CD4-positive, alpha-beta memory T cell (primary cell): ENCODE measurements at regions not wholly inside any gene's neighbourhood (a gene's known extent, or its start where the extent isn't known, plus 50 kb on each side); places are given as distances from the start of the nearest gene placed in this dataset.

Source experiments
- CTCF ChIA-PET: fragments of 350-600 bp; sonication (Branson Sonifier 250); formaldehyde crosslinking; loops from one replicate; lab custom pipeline; 2021; ENCODE audit warnings: inconsistent platforms; ENCODE audit not compliant: partially characterized antibody; lab: Charles Lee
- POLR2A ChIA-PET: fragments of 350-600 bp; sonication (Branson Sonifier 250); formaldehyde crosslinking; loops from one replicate; lab custom pipeline; 2021; ENCODE audit not compliant: partially characterized antibody; lab: Charles Lee
- DNase-seq, 5 donors: peaks; one replicate each; pipeline versions ENCODE4 v3.0.0 to v3.0.0-alpha.2; 2020 to 2022; ENCODE audit warnings: mixed read lengths in 1 of 5
- H3K27ac ChIP-seq: one replicate; pipeline ENCODE4 v1.7.0; 2013; ENCODE audit warnings: low read depth, low read length
- H3K27me3 ChIP-seq: 2 replicates; pipeline ENCODE4 v1.7.0; 2013; ENCODE audit warnings: mild to moderate bottlenecking, low read length, moderate library complexity; ENCODE audit not compliant: insufficient read depth
- H3K36me3 ChIP-seq: 2 replicates; pipeline ENCODE4 v1.7.0; 2013; ENCODE audit warnings: mild to moderate bottlenecking, low read length, moderate library complexity; ENCODE audit not compliant: insufficient read depth
- H3K4me1 ChIP-seq: 2 replicates; pipeline ENCODE4 v1.7.0; 2013; ENCODE audit warnings: mild to moderate bottlenecking, low read length, moderate library complexity; ENCODE audit not compliant: insufficient read depth
- H3K4me3 ChIP-seq, 2 donors: one replicate each; pipeline ENCODE4 v1.7.0; 2013; ENCODE audit warnings: low read length in 2 of 2, mild to moderate bottlenecking in 1 of 2
- H3K9me3 ChIP-seq, 2 donors: one replicate each; pipeline ENCODE4 v1.7.0; 2013; ENCODE audit warnings: low read length in 2 of 2, control low read depth in 1 of 2; ENCODE audit not compliant: control insufficient read depth in 1 of 2
- H3K27ac Mint-ChIP-seq, 7 donors: one replicate each; pipeline ENCODE4 v1.8.0; 2020 to 2021; ENCODE audit warnings: mixed read lengths in 7 of 7, mild to moderate bottlenecking in 6 of 7, inconsistent platforms in 3 of 7, moderate library complexity in 3 of 7
- H3K27me3 Mint-ChIP-seq, 2 donors: one replicate each; pipeline ENCODE4 v1.8.0; 2020 to 2021; ENCODE audit warnings: mixed read lengths in 2 of 2
- H3K36me3 Mint-ChIP-seq, 2 donors: one replicate each; pipeline ENCODE4 v1.8.0; 2020 to 2021; ENCODE audit warnings: mixed read lengths in 2 of 2, inconsistent platforms in 1 of 2, mild to moderate bottlenecking in 1 of 2
- H3K4me1 Mint-ChIP-seq, 4 donors: one replicate each; pipeline ENCODE4 v1.8.0; 2020 to 2021; ENCODE audit warnings: mixed read lengths in 4 of 4, mild to moderate bottlenecking in 1 of 4
- H3K4me3 Mint-ChIP-seq, 8 donors: one replicate each; pipeline ENCODE4 v1.8.0; 2020 to 2021; ENCODE audit warnings: mixed read lengths in 8 of 8, mild to moderate bottlenecking in 7 of 8, moderate library complexity in 6 of 8, inconsistent platforms in 3 of 8
- H3K9me3 Mint-ChIP-seq, 8 donors: one replicate each; pipeline ENCODE4 v1.8.0; 2020 to 2021; ENCODE audit warnings: mixed read lengths in 8 of 8, mild to moderate bottlenecking in 5 of 8, inconsistent platforms in 3 of 8, moderate library complexity in 1 of 8
- intact Hi-C: fragments of 100-400 bp; cut with micrococcal nuclease; formaldehyde crosslinking; loops from one replicate; pipeline ENCODE4 v1.15.1; 2023

DNA sequence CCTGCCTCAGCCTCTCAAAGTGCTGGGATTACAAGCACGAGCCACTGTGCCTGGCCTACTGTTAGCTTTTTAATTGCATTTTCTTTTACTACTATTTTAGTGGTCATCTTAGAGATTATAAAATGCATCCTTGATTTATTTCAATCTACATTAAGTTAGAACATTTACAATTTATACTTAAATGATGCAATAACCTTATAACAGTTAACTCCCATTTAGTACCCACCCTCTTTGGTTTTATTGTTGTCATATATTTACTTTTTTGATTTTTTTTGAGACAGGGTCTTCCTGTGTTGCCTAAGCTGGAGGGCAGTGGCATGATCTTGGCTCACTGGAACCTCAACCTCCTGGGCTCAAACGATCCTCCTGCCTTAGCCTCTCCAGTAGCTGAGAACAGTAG lies 77.3 kb downstream of the PPCDC start:
- Mint-ChIP-seq H3K27ac (no peak overlapping the region), H3K4me1 (peaks cover 6 to 11% (median 8%) of the 10 kb centered on the region in 4 donors), H3K9me3 (peaks cover 0 to 4% (median 0%) of the 10 kb centered on the region in 8 donors), H3K36me3 (peaks cover 0 to 2% of the 10 kb centered on the region in 2 donors), H3K4me3 (no peak overlapping the region), H3K27me3 (peaks cover 0 to 2% of the 10 kb centered on the region in 2 donors)
- no peaks in the 10 kb centered on the region for H3K9me3 ChIP-seq
- no peak overlapping the region for H3K27ac ChIP-seq
- no peak for DNase-seq
- H3K27me3 ChIP-seq = no peaks in the 10 kb centered on the region
- H3K4me3 ChIP-seq = no peak overlapping the region
- ChIA-PET CTCF (no interaction called here), POLR2A (no interaction called here)
- intact Hi-C loops = no loop called here
- H3K36me3 ChIP-seq = no peaks in the 10 kb centered on the region
- H3K4me1 ChIP-seq = peaks cover 7% of the 10 kb centered on the region

DNA sequence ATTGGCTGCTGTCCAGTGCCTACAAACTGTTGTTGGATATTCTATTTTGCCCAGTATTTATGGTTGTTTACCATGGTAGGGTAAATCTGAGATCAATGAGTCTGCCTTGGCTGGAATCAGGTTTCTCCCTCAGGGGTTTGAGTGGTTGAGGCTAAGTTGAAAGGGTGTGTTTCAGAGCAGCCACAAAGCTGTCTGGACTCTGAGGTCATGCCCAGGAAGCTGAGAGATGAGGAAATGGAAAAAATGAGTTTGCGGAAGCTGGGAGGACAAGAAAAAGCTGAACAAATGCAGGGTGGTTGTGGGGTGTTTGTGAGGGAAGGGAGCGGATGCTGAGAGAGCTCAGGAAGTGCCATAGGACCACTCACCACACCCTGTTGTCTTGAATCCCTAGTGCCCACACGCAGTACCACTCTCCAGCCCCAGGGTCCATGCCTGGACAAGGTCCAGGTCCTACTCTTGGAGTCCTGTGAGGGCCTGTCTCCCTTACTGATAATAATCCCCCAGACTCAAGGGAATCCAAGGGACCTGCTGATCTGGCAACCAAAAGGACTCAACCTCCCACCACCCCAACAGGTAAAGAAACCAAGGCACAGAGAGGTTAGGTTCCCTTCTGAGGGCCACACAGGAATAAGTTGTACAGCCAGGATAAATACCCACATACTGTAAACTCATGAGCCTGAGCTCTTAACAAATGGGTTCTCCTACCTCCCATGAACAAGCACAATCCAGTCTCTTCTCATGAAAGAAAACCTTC lies 81.6 kb downstream of the PPCDC start:
- intact Hi-C loops = no loop called here
- Histone ChIP-seq H3K4me3 (no peak overlapping the region), H3K9me3 (no peaks in the 10 kb centered on the region), H3K4me1 (peaks cover 28% of the 10 kb centered on the region), H3K36me3 (no peaks in the 10 kb centered on the region), H3K27ac (no peak overlapping the region), H3K27me3 (no peaks in the 10 kb centered on the region)
- no peaks in the 10 kb centered on the region for H3K9me3 Mint-ChIP-seq
- H3K27ac Mint-ChIP-seq = peak overlapping the region in 6 of 7 donors; percentile 84 to 95 (median 88)
- POLR2A ChIA-PET = interaction anchor here (1.0 kb wide), 1 partner anchor 96 kb away, joined by 3 read pairs; the partner anchor contains the start of gene C15orf39
- peak overlapping the region in 4 of 8 donors; percentile 16 to 72 (median 64) for H3K4me3 Mint-ChIP-seq
- peak; percentile 6 to 61 (median 23) for DNase-seq
- peaks cover 13 to 33% (median 24%) of the 10 kb centered on the region in 4 donors for H3K4me1 Mint-ChIP-seq
- CTCF ChIA-PET = interaction anchor here (0.7 kb wide), 1 partner anchor 140 kb away, joined by 3 read pairs; no protein-coding TSS in a partner anchor
- peaks cover 2% of the 10 kb centered on the region in 2 donors for H3K27me3 Mint-ChIP-seq
- H3K36me3 Mint-ChIP-seq = peaks cover 0 to 2% of the 10 kb centered on the region in 2 donors

DNA sequence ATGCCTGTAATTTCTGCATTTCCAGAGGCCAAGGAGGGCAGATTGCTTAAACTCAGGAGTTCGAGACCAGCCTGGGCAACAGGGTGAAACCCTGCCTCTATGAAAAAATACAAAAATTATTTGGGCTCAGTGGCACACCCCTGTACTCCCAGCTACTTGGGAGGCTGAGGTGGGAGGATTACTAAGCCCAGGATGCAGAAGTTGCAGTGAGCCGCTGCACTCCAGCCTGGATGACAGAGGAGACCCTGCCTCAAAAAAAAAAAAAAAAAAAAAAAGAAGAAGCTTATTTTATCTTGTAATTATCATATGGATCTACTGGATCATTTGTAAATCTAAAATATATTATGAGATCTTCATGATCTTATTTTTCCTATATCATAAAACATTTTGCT lies 84.1 kb downstream of the PPCDC start:
- H3K36me3 Mint-ChIP-seq = peaks cover 0 to 2% of the 10 kb centered on the region in 2 donors
- H3K27me3 Mint-ChIP-seq = peaks cover 2% of the 10 kb centered on the region in 2 donors
- intact Hi-C loops = no loop called here
- Histone ChIP-seq H3K9me3 (no peaks in the 10 kb centered on the region), H3K4me3 (no peak overlapping the region), H3K27ac (no peak overlapping the region), H3K4me1 (peaks cover 28% of the 10 kb centered on the region), H3K27me3 (no peaks in the 10 kb centered on the region), H3K36me3 (no peaks in the 10 kb centered on the region)
- H3K4me1 Mint-ChIP-seq = peaks cover 13 to 37% (median 27%) of the 10 kb centered on the region in 4 donors
- H3K4me3 Mint-ChIP-seq = peak overlapping the region in 1 of 8 donors; percentile 77
- CTCF ChIA-PET = no interaction called here
- H3K27ac Mint-ChIP-seq = peak overlapping the region in 3 of 7 donors; percentile 0 to 88 (median 4)
- POLR2A ChIA-PET = no interaction called here
- no peak for DNase-seq
- H3K9me3 Mint-ChIP-seq = no peaks in the 10 kb centered on the region

DNA sequence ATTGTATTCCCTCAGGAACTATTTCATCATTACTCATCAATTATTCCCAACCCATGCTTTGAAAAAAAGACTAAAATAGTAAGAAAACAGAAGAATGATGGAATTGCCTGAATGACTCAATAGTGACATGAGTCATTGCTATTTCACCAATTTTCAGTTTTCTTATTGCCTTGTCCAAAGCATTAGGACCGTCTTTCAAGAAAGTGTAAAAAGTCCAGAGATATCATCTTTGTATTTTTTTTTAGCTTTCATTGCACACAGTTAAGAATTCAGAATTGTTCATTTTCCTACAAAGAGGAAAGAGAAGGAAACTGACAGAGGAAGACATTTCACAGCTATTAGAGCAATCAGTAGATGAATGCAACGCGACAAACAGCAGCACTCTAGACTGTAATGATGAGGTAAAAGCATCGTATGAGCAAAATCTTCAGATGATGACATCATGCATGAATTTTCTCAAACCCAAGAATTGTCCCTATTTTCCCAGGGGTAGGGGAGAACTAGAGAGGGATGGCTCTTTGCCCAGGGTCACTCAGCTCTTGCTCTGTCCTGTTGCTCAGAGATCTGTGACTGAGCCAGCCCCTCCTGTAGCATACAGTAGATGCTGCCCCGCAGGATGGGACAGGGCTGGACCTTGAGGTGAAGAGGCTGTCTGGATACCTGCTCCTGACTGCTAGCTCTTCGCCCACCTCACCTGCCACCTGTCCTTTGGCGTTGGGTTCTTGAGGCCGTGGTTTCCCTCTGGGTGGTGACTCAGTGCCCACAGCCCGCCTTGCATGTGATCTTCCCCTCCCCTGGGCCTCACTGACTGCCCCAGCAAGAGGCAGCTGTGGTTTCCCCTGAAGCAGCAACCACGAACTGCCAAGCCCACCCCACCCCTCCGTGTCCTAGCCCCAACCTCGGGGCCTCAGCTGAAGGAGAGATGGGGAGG lies 84.8 kb downstream of the PPCDC start:
- Mint-ChIP-seq H3K4me1 (peaks cover 13 to 43% (median 32%) of the 10 kb centered on the region in 4 donors), H3K36me3 (peaks cover 0 to 2% of the 10 kb centered on the region in 2 donors), H3K27me3 (peaks cover 2% of the 10 kb centered on the region in 2 donors), H3K4me3 (peak overlapping the region in 4 of 8 donors; percentile 17 to 77 (median 51)), H3K9me3 (peaks cover 0 to 6% (median 5%) of the 10 kb centered on the region in 8 donors), H3K27ac (peak overlapping the region; percentile 4 to 88 (median 61))
- Histone ChIP-seq H3K36me3 (no peaks in the 10 kb centered on the region), H3K9me3 (no peaks in the 10 kb centered on the region), H3K27me3 (no peaks in the 10 kb centered on the region), H3K4me3 (no peak overlapping the region), H3K27ac (no peak overlapping the region), H3K4me1 (peaks cover 28% of the 10 kb centered on the region)
- CTCF ChIA-PET = interaction anchor here (1.1 kb wide), 1 partner anchor 68 kb away, joined by 3 read pairs; no protein-coding TSS in a partner anchor
- DNase-seq = peak; percentile 22 to 75 (median 24)
- intact Hi-C loops = no loop called here
- POLR2A ChIA-PET = no interaction called here

DNA sequence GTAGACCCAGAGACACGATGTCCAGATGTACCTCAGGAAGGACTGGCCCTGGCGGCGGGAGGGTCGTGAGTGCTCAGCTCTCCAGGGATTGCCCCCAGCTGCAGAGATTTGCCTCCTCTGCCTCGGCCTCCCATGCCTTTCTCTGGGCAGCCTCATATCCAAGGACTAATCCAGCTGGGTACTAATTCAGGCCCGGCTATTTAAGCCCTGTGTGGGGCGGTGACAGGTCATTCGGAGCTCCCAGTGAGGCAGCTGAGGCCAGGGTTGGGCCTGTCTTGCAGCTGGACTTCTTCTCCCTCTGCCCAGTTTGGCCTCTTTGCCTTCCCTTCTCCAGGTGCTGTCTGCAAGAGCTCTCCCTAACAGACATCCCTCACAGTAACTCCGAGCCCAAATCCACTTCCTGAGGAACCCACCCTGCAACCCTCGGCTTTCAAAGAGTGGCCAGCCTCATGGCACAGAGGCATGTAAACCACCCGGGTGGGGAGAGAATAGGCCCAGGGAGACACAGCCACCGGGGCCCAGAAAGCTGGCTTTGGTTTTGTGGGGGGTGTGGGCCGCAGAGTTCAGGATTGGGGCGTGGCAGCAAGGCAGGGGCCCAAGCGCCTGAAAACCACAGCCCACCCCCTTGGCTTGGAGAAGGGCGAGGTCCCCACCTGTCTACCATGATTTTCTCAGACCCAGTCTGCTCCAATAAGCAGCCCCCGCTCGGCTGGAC lies 85.8 kb downstream of the PPCDC start:
- POLR2A ChIA-PET = no interaction called here
- Mint-ChIP-seq H3K9me3 (peaks cover 0 to 15% (median 8%) of the 10 kb centered on the region in 8 donors), H3K36me3 (peaks cover 2% of the 10 kb centered on the region in 2 donors), H3K4me3 (peak overlapping the region in 5 of 8 donors; percentile 17 to 77 (median 35)), H3K4me1 (peaks cover 13 to 46% (median 32%) of the 10 kb centered on the region in 4 donors), H3K27ac (peak overlapping the region in 4 of 7 donors; percentile 29 to 88 (median 52)), H3K27me3 (peaks cover 2% of the 10 kb centered on the region in 2 donors)
- DNase-seq = no peak
- H3K27ac ChIP-seq = no peak overlapping the region
- CTCF ChIA-PET = interaction anchor here (1.1 kb wide), 1 partner anchor 69 kb away, joined by 3 read pairs; no protein-coding TSS in a partner anchor
- H3K27me3 ChIP-seq = no peaks in the 10 kb centered on the region
- H3K9me3 ChIP-seq = no peaks in the 10 kb centered on the region
- no peak overlapping the region for H3K4me3 ChIP-seq
- no peaks in the 10 kb centered on the region for H3K36me3 ChIP-seq
- intact Hi-C loops = no loop called here
- H3K4me1 ChIP-seq = peaks cover 28% of the 10 kb centered on the region

DNA sequence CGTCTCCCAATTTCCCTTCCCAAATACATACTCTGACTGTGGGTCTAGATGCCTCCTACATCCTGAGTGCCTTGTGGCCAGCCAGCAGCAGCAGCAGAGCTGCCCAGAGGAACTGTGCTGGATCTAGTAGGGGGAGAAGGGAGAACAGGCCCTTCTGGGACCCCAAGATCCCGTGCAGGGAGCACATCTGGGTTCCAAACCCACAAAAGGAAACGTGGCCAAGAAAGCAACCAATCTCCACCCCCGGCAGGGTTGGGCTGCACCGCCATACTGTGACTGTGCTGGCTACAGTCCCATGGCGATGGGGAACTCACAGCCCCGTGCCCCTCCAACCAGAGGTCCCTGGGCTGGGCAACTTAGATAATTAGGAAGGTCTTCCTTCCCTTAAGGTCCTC lies 86.3 kb downstream of the PPCDC start:
- Mint-ChIP-seq H3K36me3 (peaks cover 2 to 3% of the 10 kb centered on the region in 2 donors), H3K9me3 (peaks cover 0 to 16% (median 9%) of the 10 kb centered on the region in 8 donors), H3K4me3 (peak overlapping the region in 2 of 8 donors; percentile 25 to 39), H3K27me3 (peaks cover 2% of the 10 kb centered on the region in 2 donors), H3K27ac (peak overlapping the region in 1 of 7 donors; percentile 23), H3K4me1 (peaks cover 12 to 43% (median 32%) of the 10 kb centered on the region in 4 donors)
- H3K27ac ChIP-seq = no peak overlapping the region
- peaks cover 26% of the 10 kb centered on the region for H3K4me1 ChIP-seq
- no peak for DNase-seq
- no peaks in the 10 kb centered on the region for H3K9me3 ChIP-seq
- H3K27me3 ChIP-seq = no peaks in the 10 kb centered on the region
- intact Hi-C loops = no loop called here
- POLR2A ChIA-PET = no interaction called here
- H3K36me3 ChIP-seq = no peaks in the 10 kb centered on the region
- no peak overlapping the region for H3K4me3 ChIP-seq
- CTCF ChIA-PET = interaction anchor here (1.1 kb wide), 1 partner anchor 70 kb away, joined by 3 read pairs; no protein-coding TSS in a partner anchor
